Activated B cell treated with CpG ODN at 0.5 μM for 24 hours (primary cell): ENCODE measurements at regions not wholly inside any gene's neighbourhood (a gene's known extent, or its start where the extent isn't known, plus 50 kb on each side); places are given as distances from the start of the nearest gene placed in this dataset.

Source experiments
- ATAC-seq: fragments of 200-7000 bp; cut with Tn5 transposase; one replicate; pipeline ENCODE4 v1.10.0; 2021; ENCODE audit warnings: low read depth, mild to moderate bottlenecking, moderate library complexity
- CTCF ChIA-PET: fragments of 350-600 bp; sonication (Branson Sonifier 250); formaldehyde crosslinking; loops from one replicate; lab custom pipeline; 2021; ENCODE audit warnings: antibody characterized with exemption; lab: Charles Lee
- POLR2A ChIA-PET: fragments of 350-600 bp; sonication (Branson Sonifier 250); formaldehyde crosslinking; loops from one replicate; lab custom pipeline; 2021; ENCODE audit warnings: antibody characterized with exemption; lab: Charles Lee
- DNase-seq: peaks from one replicate; pipeline ENCODE4 v3.0.0; 2022
- H3K27ac Mint-ChIP-seq: one replicate; pipeline ENCODE4 v1.8.0; 2020; ENCODE audit warnings: mixed read lengths
- H3K27me3 Mint-ChIP-seq: one replicate; pipeline ENCODE4 v1.8.0; 2021; ENCODE audit warnings: mixed read lengths
- H3K36me3 Mint-ChIP-seq: one replicate; pipeline ENCODE4 v1.8.0; 2021; ENCODE audit warnings: low read depth, mixed read lengths
- H3K4me1 Mint-ChIP-seq: one replicate; pipeline ENCODE4 v1.8.0; 2021; ENCODE audit warnings: mixed read lengths
- H3K4me3 Mint-ChIP-seq: one replicate; pipeline ENCODE4 v1.8.0; 2020; ENCODE audit warnings: mild to moderate bottlenecking, mixed read lengths
- H3K9me3 Mint-ChIP-seq: one replicate; pipeline ENCODE4 v1.8.0; 2020; ENCODE audit warnings: mixed read lengths
- intact Hi-C: fragments of 100-400 bp; cut with micrococcal nuclease; formaldehyde crosslinking; loops from one replicate; pipeline ENCODE4 v1.15.1; 2024
- TF ChIP-seq, protein P1 (sequence below): fragments of 200-600 bp; IDR thresholded peaks from one replicate; pipeline ENCODE4 v1.8.0; 2022; ENCODE audit warnings: antibody characterized with exemption, mild to moderate bottlenecking

DNA sequence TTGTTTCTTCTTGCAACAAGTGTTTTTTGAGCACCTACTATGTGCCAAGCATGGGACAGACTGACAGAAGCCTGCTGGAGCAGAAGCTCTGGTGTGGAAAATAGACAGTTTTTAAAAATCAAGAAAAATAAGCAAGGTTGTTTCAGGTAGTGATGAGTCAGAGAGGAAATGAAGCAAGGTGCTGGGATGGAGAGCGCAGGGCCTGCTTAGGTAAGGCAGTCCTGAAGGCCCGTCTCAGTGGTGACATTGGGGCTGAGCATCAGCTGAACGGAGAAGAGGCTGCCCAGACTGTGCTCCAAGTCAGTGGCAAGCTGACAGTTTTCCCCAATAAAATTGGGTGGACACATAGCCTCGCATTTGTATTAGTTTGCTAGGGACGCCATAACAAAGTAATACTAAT is 263.6 kb downstream of the SS18 start:
- H3K27me3 Mint-ChIP-seq, result no peaks in the 10 kb centered on the region
- intact Hi-C loops, result no loop called here
- TF ChIP-seq, protein P1, sequence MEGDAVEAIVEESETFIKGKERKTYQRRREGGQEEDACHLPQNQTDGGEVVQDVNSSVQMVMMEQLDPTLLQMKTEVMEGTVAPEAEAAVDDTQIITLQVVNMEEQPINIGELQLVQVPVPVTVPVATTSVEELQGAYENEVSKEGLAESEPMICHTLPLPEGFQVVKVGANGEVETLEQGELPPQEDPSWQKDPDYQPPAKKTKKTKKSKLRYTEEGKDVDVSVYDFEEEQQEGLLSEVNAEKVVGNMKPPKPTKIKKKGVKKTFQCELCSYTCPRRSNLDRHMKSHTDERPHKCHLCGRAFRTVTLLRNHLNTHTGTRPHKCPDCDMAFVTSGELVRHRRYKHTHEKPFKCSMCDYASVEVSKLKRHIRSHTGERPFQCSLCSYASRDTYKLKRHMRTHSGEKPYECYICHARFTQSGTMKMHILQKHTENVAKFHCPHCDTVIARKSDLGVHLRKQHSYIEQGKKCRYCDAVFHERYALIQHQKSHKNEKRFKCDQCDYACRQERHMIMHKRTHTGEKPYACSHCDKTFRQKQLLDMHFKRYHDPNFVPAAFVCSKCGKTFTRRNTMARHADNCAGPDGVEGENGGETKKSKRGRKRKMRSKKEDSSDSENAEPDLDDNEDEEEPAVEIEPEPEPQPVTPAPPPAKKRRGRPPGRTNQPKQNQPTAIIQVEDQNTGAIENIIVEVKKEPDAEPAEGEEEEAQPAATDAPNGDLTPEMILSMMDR, result no peak

DNA sequence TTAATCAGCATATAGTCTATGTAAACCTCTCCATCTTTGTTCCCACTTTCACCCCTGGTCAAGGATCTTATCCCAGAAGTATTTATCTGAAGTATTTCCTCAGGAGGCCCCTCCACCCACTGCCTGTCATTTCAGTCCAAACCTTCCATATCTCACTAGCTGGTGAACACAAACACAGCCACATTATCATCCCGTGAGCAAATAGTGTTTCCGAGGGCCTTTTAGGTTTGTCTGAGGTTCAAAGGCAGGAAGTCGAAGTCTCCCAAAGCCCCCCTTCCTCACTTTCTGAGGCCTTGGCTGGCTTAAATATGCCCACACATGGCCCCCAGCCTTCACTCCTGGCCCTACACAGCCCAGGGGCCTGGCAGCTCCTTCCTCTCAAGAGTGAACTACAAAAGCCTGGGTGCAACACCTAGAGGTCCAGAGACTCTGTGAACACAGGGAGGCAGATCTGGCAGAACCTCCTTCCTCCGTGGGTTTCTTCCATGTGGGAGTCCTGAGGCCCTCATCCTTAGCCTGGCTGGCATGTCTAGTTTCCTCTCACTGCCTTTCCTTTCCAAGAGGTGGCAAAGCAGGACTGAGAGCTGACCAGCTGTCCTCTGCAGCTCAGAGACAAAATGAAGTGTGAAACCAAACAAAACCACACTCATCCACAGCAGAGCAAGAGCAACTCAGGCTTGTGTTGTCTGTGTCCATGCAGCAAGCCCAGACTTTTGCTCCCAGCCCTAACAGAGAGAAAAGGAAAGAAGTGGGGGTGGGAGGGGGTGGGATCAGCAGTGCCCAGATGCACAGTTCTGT is 264.2 kb downstream of the SS18 start:
- CTCF ChIA-PET, result no interaction called here
- DNase-seq, result no peak
- no peak for ATAC-seq
- no peak overlapping the region for H3K4me3 Mint-ChIP-seq
- no peaks in the 10 kb centered on the region for H3K27me3 Mint-ChIP-seq
- H3K9me3 Mint-ChIP-seq, result no peaks in the 10 kb centered on the region
- no peaks in the 10 kb centered on the region for H3K4me1 Mint-ChIP-seq
- TF ChIP-seq, protein P1, result no peak
- POLR2A ChIA-PET, result no interaction called here
- H3K36me3 Mint-ChIP-seq, result no peaks in the 10 kb centered on the region
- H3K27ac Mint-ChIP-seq, result no peak overlapping the region
- intact Hi-C loops, result no loop called here

More for the DNA sequence above, 263.6 kb downstream of the SS18 start:
- ATAC-seq (no peak), DNase-seq (no peak)
- H3K4me1 Mint-ChIP-seq, result no peaks in the 10 kb centered on the region
- H3K9me3 Mint-ChIP-seq, result no peaks in the 10 kb centered on the region
- POLR2A ChIA-PET, result no interaction called here
- no peaks in the 10 kb centered on the region for H3K36me3 Mint-ChIP-seq
- CTCF ChIA-PET, result no interaction called here
- H3K27ac Mint-ChIP-seq, result no peak overlapping the region
- no peak overlapping the region for H3K4me3 Mint-ChIP-seq

DNA sequence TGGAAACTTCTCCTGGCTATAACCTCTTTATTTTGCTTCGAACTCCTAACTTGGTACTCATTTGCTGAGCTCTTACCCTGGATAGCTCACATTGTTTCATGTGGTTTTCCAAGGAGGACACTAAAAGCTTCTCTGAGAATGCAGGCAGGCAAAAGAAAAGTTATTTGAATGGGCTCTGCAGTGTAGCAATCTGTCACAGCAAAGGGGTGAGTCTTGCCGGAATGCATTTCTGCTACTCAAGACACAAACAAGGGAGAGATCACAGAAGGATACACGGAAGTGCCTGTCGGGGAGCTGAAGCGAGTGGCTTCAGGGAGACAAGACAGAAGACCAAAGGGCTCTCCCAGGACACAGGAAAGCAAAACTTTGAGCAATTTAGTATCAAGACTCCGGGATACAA is 265.4 kb downstream of the SS18 start:
- ChIA-PET POLR2A (no interaction called here), CTCF (no interaction called here)
- no peaks in the 10 kb centered on the region for H3K4me1 Mint-ChIP-seq
- no peak for ATAC-seq
- H3K36me3 Mint-ChIP-seq, result no peaks in the 10 kb centered on the region
- TF ChIP-seq, protein P1, result no peak
- H3K9me3 Mint-ChIP-seq, result no peaks in the 10 kb centered on the region
- H3K27ac Mint-ChIP-seq, result no peak overlapping the region
- H3K4me3 Mint-ChIP-seq, result no peak overlapping the region
- no peaks in the 10 kb centered on the region for H3K27me3 Mint-ChIP-seq
- DNase-seq, result no peak
- intact Hi-C loops, result no loop called here

DNA sequence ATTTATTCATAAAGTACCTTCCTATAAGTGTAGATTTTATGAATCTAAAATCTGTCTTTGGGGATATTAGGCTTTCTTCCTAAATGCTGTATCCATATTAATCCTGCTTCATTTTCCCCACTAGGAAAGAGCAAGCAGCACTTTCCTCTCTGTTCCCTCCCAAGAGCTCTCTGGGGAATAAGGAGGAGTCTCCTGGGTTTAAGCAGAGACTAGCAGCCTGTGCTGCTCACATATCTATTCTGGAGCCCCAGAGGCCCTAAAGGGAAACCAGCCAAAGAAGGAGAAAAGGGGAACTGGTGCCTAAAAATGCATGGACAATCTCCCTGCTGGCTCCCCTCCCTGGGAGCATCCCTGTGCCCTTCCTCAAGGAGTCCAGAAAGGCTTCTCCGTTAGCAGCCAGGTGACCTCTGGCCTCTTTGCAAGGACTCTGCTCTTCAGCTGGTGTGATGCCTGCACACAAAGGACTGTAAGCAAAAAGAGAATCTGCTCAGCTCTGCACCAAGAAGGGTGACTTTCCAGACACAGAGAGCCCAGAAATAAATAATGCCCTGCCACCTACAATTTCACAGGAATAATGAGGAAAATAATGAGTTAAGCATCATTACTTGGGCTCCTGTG is 270.6 kb downstream of the SS18 start:
- H3K9me3 Mint-ChIP-seq, result no peaks in the 10 kb centered on the region
- CTCF ChIA-PET, result no interaction called here
- no peak overlapping the region for H3K4me3 Mint-ChIP-seq
- no peaks in the 10 kb centered on the region for H3K4me1 Mint-ChIP-seq
- peaks cover 5% of the 10 kb centered on the region for H3K27me3 Mint-ChIP-seq
- DNase-seq (no peak), ATAC-seq (no peak)
- no peaks in the 10 kb centered on the region for H3K36me3 Mint-ChIP-seq
- TF ChIP-seq, protein P1, result no peak
- intact Hi-C loops, result no loop called here
- POLR2A ChIA-PET, result no interaction called here
- H3K27ac Mint-ChIP-seq, result no peak overlapping the region

DNA sequence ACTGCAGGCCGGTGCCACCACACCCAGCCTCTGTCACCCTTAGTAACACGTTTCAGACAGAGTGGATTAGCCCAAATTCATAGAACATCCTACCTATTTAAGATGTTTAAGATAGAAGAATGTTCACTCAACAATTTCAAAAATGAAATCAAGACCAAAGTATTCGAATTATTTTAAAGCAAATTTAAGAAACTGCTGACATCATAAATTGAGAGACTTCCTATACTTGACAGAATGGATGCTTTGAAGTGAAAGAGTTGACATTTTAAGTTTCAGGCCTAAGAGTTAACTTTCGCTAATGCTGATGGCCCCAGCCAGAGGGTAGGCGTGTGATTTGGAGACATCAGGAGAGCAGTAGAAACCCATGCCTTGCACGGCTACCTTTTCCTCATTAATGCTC is 271.9 kb downstream of the SS18 start:
- ChIA-PET CTCF (no interaction called here), POLR2A (no interaction called here)
- TF ChIP-seq, protein P1, result no peak
- no peaks in the 10 kb centered on the region for H3K4me1 Mint-ChIP-seq
- no peaks in the 10 kb centered on the region for H3K36me3 Mint-ChIP-seq
- no peaks in the 10 kb centered on the region for H3K9me3 Mint-ChIP-seq
- H3K27me3 Mint-ChIP-seq, result peaks cover 5% of the 10 kb centered on the region
- DNase-seq (no peak), ATAC-seq (no peak)
- intact Hi-C loops, result no loop called here
- no peak overlapping the region for H3K4me3 Mint-ChIP-seq
- no peak overlapping the region for H3K27ac Mint-ChIP-seq
